Calu3 (cell line): ENCODE measurements at regions not wholly inside any gene's neighbourhood (a gene's known extent, or its start where the extent isn't known, plus 50 kb on each side); places are given as distances from the start of the nearest gene placed in this dataset.

Experiments
- BruUV-seq: library from RNA; stranded (reverse); fragments of 400-500 nt; replicated peaks from 2 replicates; lab custom pipeline; 2021; lab: Mats Ljungman, UMichigan
- CTCF ChIA-PET: fragments of 300-600 bp; sonication (Branson Sonifier 250); formaldehyde crosslinking; loops from one replicate; lab custom pipeline; 2022; ENCODE audit warnings: antibody characterized with exemption; lab: Charles Lee
- DNase-seq: peaks from one replicate; pipeline ENCODE4 v3.0.0; 2022
- H3K27ac Mint-ChIP-seq: one replicate; pipeline ENCODE4 v1.8.0; 2022; ENCODE audit warnings: mixed read lengths; ENCODE audit not compliant: unreplicated experiment
- H3K27me3 Mint-ChIP-seq: one replicate; pipeline ENCODE4 v1.8.0; 2022; ENCODE audit warnings: mixed read lengths; ENCODE audit not compliant: unreplicated experiment
- H3K36me3 Mint-ChIP-seq: one replicate; pipeline ENCODE4 v1.8.0; 2022; ENCODE audit warnings: mild to moderate bottlenecking, moderate library complexity, mixed read lengths; ENCODE audit not compliant: insufficient read depth, unreplicated experiment
- H3K4me1 Mint-ChIP-seq: one replicate; pipeline ENCODE4 v1.8.0; 2022; ENCODE audit warnings: mild to moderate bottlenecking, low read depth, mixed read lengths; ENCODE audit not compliant: unreplicated experiment
- H3K4me3 Mint-ChIP-seq: one replicate; pipeline ENCODE4 v1.8.0; 2022; ENCODE audit warnings: mild to moderate bottlenecking, low read depth, moderate library complexity, mixed read lengths; ENCODE audit not compliant: unreplicated experiment
- H3K9me3 Mint-ChIP-seq: one replicate; pipeline ENCODE4 v1.8.0; 2022; ENCODE audit warnings: low read depth, mixed read lengths; ENCODE audit not compliant: unreplicated experiment
- CTCF ChIP-seq: fragments of 200-600 bp; IDR thresholded peaks from one replicate; pipeline ENCODE4 v1.8.0; 2022; ENCODE audit warnings: antibody characterized with exemption; ENCODE audit not compliant: unreplicated experiment
- intact Hi-C: fragments of 100-400 bp; cut with micrococcal nuclease; formaldehyde crosslinking; loops from one replicate; pipeline ENCODE4 v1.10.0; 2022; ENCODE audit not compliant: unreplicated experiment

GRCh38 chr6:71466362-71466761 is 177.8 kb downstream of the OGFRL1 start:
- no TSS peak for BruUV-seq
- H3K4me1 Mint-ChIP-seq, result peaks cover 13% of the 10 kb centered on the region
- H3K27ac Mint-ChIP-seq, result no peak overlapping the region
- no peak for TF ChIP-seq CTCF
- H3K9me3 Mint-ChIP-seq, result peaks cover 27% of the 10 kb centered on the region
- no peak for DNase-seq
- intact Hi-C loops, result no loop called here
- H3K4me3 Mint-ChIP-seq, result no peak overlapping the region
- no peaks in the 10 kb centered on the region for H3K27me3 Mint-ChIP-seq
- H3K36me3 Mint-ChIP-seq, result no peaks in the 10 kb centered on the region
- CTCF ChIA-PET, result interaction anchor here (0.7 kb wide), 1 partner anchor 1086 kb away, joined by 3 read pairs; no protein-coding TSS in a partner anchor

GRCh38 chr6:71468038-71468437 is 179.4 kb downstream of the OGFRL1 start:
- no peak for TF ChIP-seq CTCF
- CTCF ChIA-PET, result no interaction called here
- Mint-ChIP-seq H3K27ac (no peak overlapping the region), H3K27me3 (no peaks in the 10 kb centered on the region), H3K9me3 (peaks cover 27% of the 10 kb centered on the region), H3K36me3 (no peaks in the 10 kb centered on the region), H3K4me3 (no peak overlapping the region), H3K4me1 (peaks cover 13% of the 10 kb centered on the region)
- BruUV-seq, result no TSS peak
- DNase-seq, result no peak
- intact Hi-C loops, result no loop called here

GRCh38 chr6:71468841-71469700 is 180.5 kb downstream of the OGFRL1 start:
- peaks cover 24% of the 10 kb centered on the region for H3K9me3 Mint-ChIP-seq
- TF ChIP-seq CTCF, result no peak
- no peak overlapping the region for H3K4me3 Mint-ChIP-seq
- no peaks in the 10 kb centered on the region for H3K36me3 Mint-ChIP-seq
- DNase-seq, result no peak
- BruUV-seq, result no TSS peak
- no peak overlapping the region for H3K27ac Mint-ChIP-seq
- intact Hi-C loops, result no loop called here
- no peaks in the 10 kb centered on the region for H3K27me3 Mint-ChIP-seq
- H3K4me1 Mint-ChIP-seq, result peaks cover 19% of the 10 kb centered on the region
- CTCF ChIA-PET, result no interaction called here

- H3K4me3 Mint-ChIP-seq, result no peak overlapping the region
- peaks cover 23% of the 10 kb centered on the region for H3K4me1 Mint-ChIP-seq
- peaks cover 11% of the 10 kb centered on the region for H3K9me3 Mint-ChIP-seq
- intact Hi-C loops, result no loop called here
- H3K27me3 Mint-ChIP-seq, result no peaks in the 10 kb centered on the region
- no peak overlapping the region for H3K27ac Mint-ChIP-seq
- BruUV-seq, result no TSS peak
- no peaks in the 10 kb centered on the region for H3K36me3 Mint-ChIP-seq
- CTCF ChIA-PET, result no interaction called here
- no peak for TF ChIP-seq CTCF
- no peak for DNase-seq
Observed at GRCh38 chr6:71471718-71472117, 183.1 kb downstream of the OGFRL1 start.
